ENCODE measurements at regions not wholly inside any gene's neighbourhood (a gene's known extent, or its start where the extent isn't known, plus 50 kb on each side); places are given as distances from the start of the nearest gene placed in this dataset.

- TF ChIP-seq CTCF (IDR thresholded peaks at IDR 0.05) (no peak), POLR2AphosphoS5 (IDR thresholded peaks at IDR 0.05) (no peak)
Measured at GRCh38 chr9:100939636-100940035, 88.9 kb upstream of the PLPPR1 start.

All from breast epithelium (tissue), 3 donors.